ENCODE measurements at regions not wholly inside any gene's neighbourhood (a gene's known extent, or its start where the extent isn't known, plus 50 kb on each side); places are given as distances from the start of the nearest gene placed in this dataset.

DNA sequence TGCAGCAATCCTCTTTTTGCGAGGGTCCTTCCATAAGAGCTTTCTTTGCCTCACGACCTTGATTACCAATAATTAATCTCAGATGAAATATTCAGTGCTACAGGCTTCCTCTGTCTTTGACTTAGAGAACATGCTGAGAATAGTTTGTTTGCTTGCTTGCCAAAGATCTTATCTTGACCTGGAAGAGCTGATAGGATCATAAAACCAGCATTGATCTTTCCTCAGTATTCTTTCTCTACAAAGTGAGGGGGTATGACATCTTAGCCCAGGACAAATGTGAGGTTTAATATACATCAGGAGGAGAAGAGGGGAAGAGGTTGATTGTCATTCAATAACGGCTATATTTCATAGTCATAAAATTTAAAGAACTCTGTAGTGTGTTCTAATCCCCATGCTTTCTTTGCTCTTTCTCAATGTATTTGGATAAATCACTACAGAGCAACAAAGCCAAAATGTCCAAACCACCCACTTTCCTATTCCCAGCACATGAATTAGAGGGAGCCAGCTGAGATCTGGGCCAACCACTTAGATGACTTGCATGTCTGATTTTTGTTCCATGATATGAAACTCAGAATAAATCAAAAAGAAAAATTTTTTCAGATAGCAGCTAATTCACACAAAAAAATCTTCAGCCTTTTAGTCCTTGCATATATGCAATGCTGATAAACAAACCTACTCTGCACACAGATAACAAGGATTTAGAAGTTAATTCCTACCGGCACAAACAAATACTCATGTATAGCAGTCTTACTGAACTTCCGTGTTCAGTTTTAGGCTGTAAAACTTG lies 50.5 kb upstream of the IPO9 start:
- DNase-seq (no peak), ATAC-seq (no peak)
- in situ Hi-C loops (cut with MboI; ENCODE audit: low sequenced_read_pairs in 4 of 4), result no loop called here
- H3K9me3 ChIP-seq, result no peaks in the 10 kb centered on the region
- intact Hi-C loops (cut with DNase I; ENCODE audit: low total_unique reads), result no loop called here
- no peaks in the 10 kb centered on the region for H3K27me3 ChIP-seq
- TF ChIP-seq POLR2A (IDR thresholded peaks at IDR 0.05), result no peak
- TF ChIP-seq, protein P1, sequence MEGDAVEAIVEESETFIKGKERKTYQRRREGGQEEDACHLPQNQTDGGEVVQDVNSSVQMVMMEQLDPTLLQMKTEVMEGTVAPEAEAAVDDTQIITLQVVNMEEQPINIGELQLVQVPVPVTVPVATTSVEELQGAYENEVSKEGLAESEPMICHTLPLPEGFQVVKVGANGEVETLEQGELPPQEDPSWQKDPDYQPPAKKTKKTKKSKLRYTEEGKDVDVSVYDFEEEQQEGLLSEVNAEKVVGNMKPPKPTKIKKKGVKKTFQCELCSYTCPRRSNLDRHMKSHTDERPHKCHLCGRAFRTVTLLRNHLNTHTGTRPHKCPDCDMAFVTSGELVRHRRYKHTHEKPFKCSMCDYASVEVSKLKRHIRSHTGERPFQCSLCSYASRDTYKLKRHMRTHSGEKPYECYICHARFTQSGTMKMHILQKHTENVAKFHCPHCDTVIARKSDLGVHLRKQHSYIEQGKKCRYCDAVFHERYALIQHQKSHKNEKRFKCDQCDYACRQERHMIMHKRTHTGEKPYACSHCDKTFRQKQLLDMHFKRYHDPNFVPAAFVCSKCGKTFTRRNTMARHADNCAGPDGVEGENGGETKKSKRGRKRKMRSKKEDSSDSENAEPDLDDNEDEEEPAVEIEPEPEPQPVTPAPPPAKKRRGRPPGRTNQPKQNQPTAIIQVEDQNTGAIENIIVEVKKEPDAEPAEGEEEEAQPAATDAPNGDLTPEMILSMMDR (IDR thresholded peaks at IDR 0.05 in 4 of 5, conservative IDR thresholded peaks at IDR 0.05 in 1 of 5), result no peak
- H3K27ac ChIP-seq, result peak overlapping the region; percentile 9 to 36 (median 21)
- no peaks in the 10 kb centered on the region for H3K36me3 ChIP-seq
- no peak overlapping the region for H3K4me3 ChIP-seq
- H3K4me1 ChIP-seq, result peaks cover 5 to 11% of the 10 kb centered on the region in 2 donors

Small RNAs in the stretch of these regions (microRNA-seq; reads per million reads assigned to microRNA genes)
- gene MIR5191 (ENCODE audit: borderline replicate concordance in 2 of 2), result 0 reads per million in 2 donors
